ENCODE measurements at regions not wholly inside any gene's neighbourhood (a gene's known extent, or its start where the extent isn't known, plus 50 kb on each side); places are given as distances from the start of the nearest gene placed in this dataset.

DNA sequence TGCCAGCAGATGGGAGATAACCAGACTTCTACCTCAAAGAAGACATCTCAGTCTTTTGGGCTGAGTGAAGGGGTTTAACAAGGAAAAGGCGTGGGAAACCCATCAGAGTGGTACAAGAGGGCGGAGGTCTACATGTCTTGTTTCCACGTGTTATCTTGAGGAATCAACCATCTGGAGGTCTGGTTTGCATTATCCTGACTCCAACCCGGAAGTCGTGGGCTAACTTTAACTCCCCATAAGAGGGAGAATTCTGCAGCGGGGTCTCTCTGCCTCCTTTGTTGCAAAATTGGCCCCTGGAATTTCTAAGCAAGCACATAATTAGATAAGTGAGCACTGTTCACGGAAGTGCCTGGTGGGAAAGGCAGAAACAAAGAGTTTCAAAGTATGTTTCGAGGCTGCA, 398.7 kb upstream of the C16orf82 start:
- no peaks in the 10 kb centered on the region for H3K27me3 ChIP-seq (ENCODE audit: control insufficient read depth, insufficient read depth, low read length)
- H3K4me3 ChIP-seq (ENCODE audit: low read depth, low read length): no peak overlapping the region
- ChIA-PET CTCF (no interaction called here), POLR2A (no interaction called here)
- H3K36me3 ChIP-seq (ENCODE audit: control insufficient read depth, insufficient read depth, low read length): no peaks in the 10 kb centered on the region
- TF ChIP-seq CTCF (IDR thresholded peaks at IDR 0.05; ENCODE audit: insufficient read depth, low read depth, low read length): no peak
- DNase-seq (ENCODE audit: low read depth): no peak

- no peak for DNase-seq (ENCODE audit: low read depth)
- Histone ChIP-seq H3K27me3 (ENCODE audit: control insufficient read depth, insufficient read depth, low read length) (no peaks in the 10 kb centered on the region), H3K4me3 (ENCODE audit: low read depth, low read length) (no peak overlapping the region), H3K36me3 (ENCODE audit: control insufficient read depth, insufficient read depth, low read length) (no peaks in the 10 kb centered on the region)
- TF ChIP-seq CTCF (IDR thresholded peaks at IDR 0.05; ENCODE audit: insufficient read depth, low read depth, low read length): no peak
- ChIA-PET POLR2A (no interaction called here), CTCF (no interaction called here)
Observed at GRCh38 chr16:26672206-26672605, 394.5 kb upstream of the C16orf82 start.

GRCh38 chr16:26673011-26673410, 393.7 kb upstream of the C16orf82 start:
- no peak for DNase-seq (ENCODE audit: low read depth)
- no peaks in the 10 kb centered on the region for H3K36me3 ChIP-seq (ENCODE audit: control insufficient read depth, insufficient read depth, low read length)
- ChIA-PET POLR2A (no interaction called here), CTCF (no interaction called here)
- no peak for TF ChIP-seq CTCF (IDR thresholded peaks at IDR 0.05; ENCODE audit: insufficient read depth, low read depth, low read length)
- H3K27me3 ChIP-seq (ENCODE audit: control insufficient read depth, insufficient read depth, low read length): no peaks in the 10 kb centered on the region
- no peak overlapping the region for H3K4me3 ChIP-seq (ENCODE audit: low read depth, low read length)

DNA sequence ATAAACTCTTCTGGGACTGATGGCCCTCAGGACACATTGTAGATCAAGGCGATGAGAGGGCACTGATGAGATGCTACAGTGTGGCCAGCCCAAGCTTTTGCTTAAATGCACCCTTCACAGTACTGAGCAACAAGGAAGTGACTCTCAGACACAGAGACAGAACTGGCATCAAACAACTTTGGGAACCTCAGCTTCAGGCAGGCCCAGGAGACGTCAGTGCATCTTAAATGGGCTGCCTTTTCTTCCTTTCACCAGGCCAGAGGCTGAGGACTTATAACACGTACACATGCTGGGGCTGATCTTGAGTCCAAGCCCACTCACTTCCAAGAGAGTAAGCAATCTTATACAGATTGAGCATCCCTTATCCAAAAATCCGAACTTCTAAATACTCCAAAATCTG, 386.1 kb upstream of the C16orf82 start:
- no peaks in the 10 kb centered on the region for H3K27me3 ChIP-seq (ENCODE audit: control insufficient read depth, insufficient read depth, low read length)
- ChIA-PET CTCF (no interaction called here), POLR2A (no interaction called here)
- no peak for TF ChIP-seq CTCF (IDR thresholded peaks at IDR 0.05; ENCODE audit: insufficient read depth, low read depth, low read length)
- no peak for DNase-seq (ENCODE audit: low read depth)
- H3K36me3 ChIP-seq (ENCODE audit: control insufficient read depth, insufficient read depth, low read length): no peaks in the 10 kb centered on the region
- H3K4me3 ChIP-seq (ENCODE audit: low read depth, low read length): no peak overlapping the region

DNA sequence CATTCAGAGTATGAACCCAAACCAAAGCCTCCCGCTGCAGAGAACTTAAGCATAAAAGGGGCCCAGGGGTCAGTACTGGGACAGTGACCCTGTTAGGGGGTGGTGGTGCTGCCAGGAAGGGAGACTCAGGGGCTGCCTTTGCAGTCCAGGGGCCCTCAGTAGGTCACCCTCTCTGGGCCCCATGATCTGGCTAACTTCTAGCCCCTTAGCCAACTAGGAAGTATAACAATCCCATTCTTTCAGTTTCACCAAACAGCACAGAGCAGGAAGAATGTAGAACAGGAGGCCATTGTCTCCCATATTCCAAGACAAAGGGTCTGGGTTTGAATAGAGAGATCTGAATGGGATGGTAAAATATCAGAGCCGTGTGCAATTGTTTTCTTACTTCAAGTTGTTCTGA, 378.6 kb upstream of the C16orf82 start:
- no peak for TF ChIP-seq CTCF (IDR thresholded peaks at IDR 0.05; ENCODE audit: insufficient read depth, low read depth, low read length)
- H3K27me3 ChIP-seq (ENCODE audit: control insufficient read depth, insufficient read depth, low read length): no peaks in the 10 kb centered on the region
- H3K4me3 ChIP-seq (ENCODE audit: low read depth, low read length): no peak overlapping the region
- ChIA-PET POLR2A (no interaction called here), CTCF (no interaction called here)
- no peaks in the 10 kb centered on the region for H3K36me3 ChIP-seq (ENCODE audit: control insufficient read depth, insufficient read depth, low read length)
- DNase-seq (ENCODE audit: low read depth): no peak
